ENCODE measurements at regions not wholly inside any gene's neighbourhood (a gene's known extent, or its start where the extent isn't known, plus 50 kb on each side); places are given as distances from the start of the nearest gene placed in this dataset.

DNA sequence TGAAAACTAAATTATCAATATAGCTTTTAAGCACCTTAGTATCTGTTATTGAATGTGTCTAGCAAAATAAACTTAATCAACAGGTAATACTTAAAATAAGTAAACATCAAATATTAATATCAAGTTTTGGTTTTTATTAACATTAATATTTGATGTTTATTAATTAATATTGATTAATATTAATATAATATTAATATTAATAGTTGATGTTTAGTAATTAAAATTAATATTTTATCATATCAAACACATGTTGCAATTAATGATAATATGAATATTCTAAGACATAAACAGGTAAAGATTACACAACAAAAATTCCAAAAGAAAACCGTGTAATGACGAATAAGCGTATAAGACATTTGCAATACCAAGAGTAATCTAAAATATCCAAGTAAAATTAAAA, 222.8 kb upstream of the PRR20A start:
- no peak for TF ChIP-seq BACH2 (CRISPR knock-in tag; IDR thresholded peaks at IDR 0.05; ENCODE audit: borderline replicate concordance)
- no peak for TF ChIP-seq TCF4 (CRISPR knock-in tag; IDR thresholded peaks at IDR 0.05; ENCODE audit: borderline replicate concordance)
- TF ChIP-seq, protein P1, sequence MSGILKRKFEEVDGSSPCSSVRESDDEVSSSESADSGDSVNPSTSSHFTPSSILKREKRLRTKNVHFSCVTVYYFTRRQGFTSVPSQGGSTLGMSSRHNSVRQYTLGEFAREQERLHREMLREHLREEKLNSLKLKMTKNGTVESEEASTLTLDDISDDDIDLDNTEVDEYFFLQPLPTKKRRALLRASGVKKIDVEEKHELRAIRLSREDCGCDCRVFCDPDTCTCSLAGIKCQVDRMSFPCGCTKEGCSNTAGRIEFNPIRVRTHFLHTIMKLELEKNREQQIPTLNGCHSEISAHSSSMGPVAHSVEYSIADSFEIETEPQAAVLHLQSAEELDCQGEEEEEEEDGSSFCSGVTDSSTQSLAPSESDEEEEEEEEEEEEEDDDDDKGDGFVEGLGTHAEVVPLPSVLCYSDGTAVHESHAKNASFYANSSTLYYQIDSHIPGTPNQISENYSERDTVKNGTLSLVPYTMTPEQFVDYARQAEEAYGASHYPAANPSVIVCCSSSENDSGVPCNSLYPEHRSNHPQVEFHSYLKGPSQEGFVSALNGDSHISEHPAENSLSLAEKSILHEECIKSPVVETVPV (CRISPR knock-in tag; IDR thresholded peaks at IDR 0.05): no peak
- no peak for TF ChIP-seq ZNF565 (CRISPR knock-in tag; conservative IDR thresholded peaks at IDR 0.05; ENCODE audit: low read depth)
- no peak for TF ChIP-seq ZFP3 (CRISPR knock-in tag; IDR thresholded peaks at IDR 0.05)
- TF ChIP-seq, protein P2, sequence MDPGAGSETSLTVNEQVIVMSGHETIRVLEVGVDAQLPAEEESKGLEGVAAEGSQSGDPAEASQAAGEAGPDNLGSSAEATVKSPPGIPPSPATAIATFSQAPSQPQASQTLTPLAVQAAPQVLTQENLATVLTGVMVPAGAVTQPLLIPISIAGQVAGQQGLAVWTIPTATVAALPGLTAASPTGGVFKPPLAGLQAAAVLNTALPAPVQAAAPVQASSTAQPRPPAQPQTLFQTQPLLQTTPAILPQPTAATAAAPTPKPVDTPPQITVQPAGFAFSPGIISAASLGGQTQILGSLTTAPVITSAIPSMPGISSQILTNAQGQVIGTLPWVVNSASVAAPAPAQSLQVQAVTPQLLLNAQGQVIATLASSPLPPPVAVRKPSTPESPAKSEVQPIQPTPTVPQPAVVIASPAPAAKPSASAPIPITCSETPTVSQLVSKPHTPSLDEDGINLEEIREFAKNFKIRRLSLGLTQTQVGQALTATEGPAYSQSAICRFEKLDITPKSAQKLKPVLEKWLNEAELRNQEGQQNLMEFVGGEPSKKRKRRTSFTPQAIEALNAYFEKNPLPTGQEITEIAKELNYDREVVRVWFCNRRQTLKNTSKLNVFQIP (CRISPR knock-in tag; IDR thresholded peaks at IDR 0.05; ENCODE audit: borderline replicate concordance, low read depth): no peak
- TF ChIP-seq RARB (CRISPR knock-in tag; IDR thresholded peaks at IDR 0.05): no peak
- no peak for TF ChIP-seq ESRRG (CRISPR knock-in tag; IDR thresholded peaks at IDR 0.05)
